ENCODE measurements at regions not wholly inside any gene's neighbourhood (a gene's known extent, or its start where the extent isn't known, plus 50 kb on each side); places are given as distances from the start of the nearest gene placed in this dataset.

GRCh38 chr1:209493559-209493958 is 90.0 kb upstream of the CAMK1G start (continued):
- no peak for TF ChIP-seq ETS1 (IDR thresholded peaks at IDR 0.05)
- no peak for TF ChIP-seq CREB1 (CRISPR knock-in tag; IDR thresholded peaks at IDR 0.05; ENCODE audit: low read depth)
- TF ChIP-seq NANOG (IDR thresholded peaks at IDR 0.05; ENCODE audit: borderline replicate concordance) = no peak
- TF ChIP-seq STAT1 (IDR thresholded peaks at IDR 0.05; ENCODE audit: unreplicated experiment) = no peak

GRCh38 chr1:209497729-209498128 is 85.8 kb upstream of the CAMK1G start:
- H3K4me3 ChIP-seq = no peak overlapping the region
- Mint-ChIP-seq H3K4me3 (no peak overlapping the region), H3K9me3 (peaks cover 23% of the 10 kb centered on the region; the same call in 2 of the 3 replicates), H3K4me1 (peaks cover 8% of the 10 kb centered on the region), H3K27me3 (ENCODE audit: insufficient read depth, low read depth, poor library complexity) (peaks cover 2% of the 10 kb centered on the region), H3K36me3 (ENCODE audit: low read depth) (peaks cover 7% of the 10 kb centered on the region; the same call in 2 of the 3 replicates), H3K27ac (no peak overlapping the region)
- H3K27ac ChIP-seq (ENCODE audit: low read depth) = no peak overlapping the region
- no peaks in the 10 kb centered on the region; the same call in 1 of the 2 replicates for H3K36me3 ChIP-seq (ENCODE audit: insufficient read depth)
- H3K4me1 ChIP-seq (ENCODE audit: insufficient read depth) = 0 out of 2 replicates have a peak, but pooled peaks cover 7% of the 10 kb centered on the region
- no peak overlapping the region for H2AFZ ChIP-seq
- H4K20me1 ChIP-seq (replicated peaks; ENCODE audit: insufficient read depth) = no peaks in the 10 kb centered on the region
- peaks cover 4% of the 10 kb centered on the region; the same call in 1 of the 2 replicates for H3K9me2 ChIP-seq (ENCODE audit: insufficient read depth)
- no peaks in the 10 kb centered on the region for H3K79me2 ChIP-seq (replicated peaks; ENCODE audit: insufficient read depth)
- DNase-seq (ENCODE audit: low spot score) (peak; percentile 3), ATAC-seq (no peak)
- TF ChIP-seq EZH2phosphoT487 (IDR thresholded peaks at IDR 0.05; ENCODE audit: unreplicated experiment) (no peak), JUNB (IDR thresholded peaks at IDR 0.05; ENCODE audit: unreplicated experiment) (no peak), ZNF462 (CRISPR knock-in tag; IDR thresholded peaks at IDR 0.05) (no peak), NANOG (IDR thresholded peaks at IDR 0.05; ENCODE audit: borderline replicate concordance) (no peak), REST (IDR thresholded peaks at IDR 0.05; ENCODE audit: unreplicated experiment) (no peak)
- no peaks in the 10 kb centered on the region for H3K27me3 ChIP-seq (ENCODE audit: insufficient read depth)
- no peak overlapping the region for H3K4me2 ChIP-seq
- H3F3A ChIP-seq (replicated peaks; ENCODE audit: low read depth) = no peaks in the 10 kb centered on the region

Measured in GM23338 (cell line).